Umbilical cord (tissue), 1 donor: ENCODE measurements at regions not wholly inside any gene's neighbourhood (a gene's known extent, or its start where the extent isn't known, plus 50 kb on each side); places are given as distances from the start of the nearest gene placed in this dataset.

ENCODE experiments used
- DNase-seq: peaks from one replicate; pipeline ENCODE4 v3.0.0-alpha.2; 2015; ENCODE audit warnings: low spot score

GRCh38 chr5:133712562-133712961 lies 100.2 kb upstream of the FSTL4 start:
- DNase-seq, result no peak

GRCh38 chr5:133709209-133709725 lies 96.9 kb upstream of the FSTL4 start:
- DNase-seq, result peak; percentile 2

- DNase-seq, result no peak
Observed at GRCh38 chr5:133708331-133708850, 96.0 kb upstream of the FSTL4 start.

GRCh38 chr5:133707629-133708028 lies 95.3 kb upstream of the FSTL4 start:
- no peak for DNase-seq

- DNase-seq, result no peak
Observed at GRCh38 chr5:133706506-133707430, 94.4 kb upstream of the FSTL4 start.

- no peak for DNase-seq
Observed at GRCh38 chr5:133705331-133705730, 93.0 kb upstream of the FSTL4 start.

- DNase-seq, result no peak
Observed at GRCh38 chr5:133704411-133704810, 92.1 kb upstream of the FSTL4 start.

- no peak for DNase-seq
Observed at GRCh38 chr5:133703935-133704334, 91.6 kb upstream of the FSTL4 start.

- DNase-seq, result no peak
Observed at GRCh38 chr5:133702791-133703770, 90.7 kb upstream of the FSTL4 start.

- DNase-seq, result no peak
Observed at GRCh38 chr5:133701871-133702270, 89.5 kb upstream of the FSTL4 start.

GRCh38 chr5:133700251-133700650 lies 87.9 kb upstream of the FSTL4 start:
- DNase-seq, result no peak

- DNase-seq, result no peak
Observed at GRCh38 chr5:133698646-133699526, 86.5 kb upstream of the FSTL4 start.

- DNase-seq, result no peak
Observed at GRCh38 chr5:133698259-133698554, 85.9 kb upstream of the FSTL4 start.

GRCh38 chr5:133697536-133698258 lies 85.4 kb upstream of the FSTL4 start:
- no peak for DNase-seq

- DNase-seq, result no peak
Observed at GRCh38 chr5:133696782-133697507, 84.6 kb upstream of the FSTL4 start.

- no peak for DNase-seq
Observed at GRCh38 chr5:133696006-133696584, 83.8 kb upstream of the FSTL4 start.

- DNase-seq, result no peak
Observed at GRCh38 chr5:133694181-133694831, 82.0 kb upstream of the FSTL4 start.

GRCh38 chr5:133691448-133691847 lies 79.1 kb upstream of the FSTL4 start:
- no peak for DNase-seq

- no peak for DNase-seq
Observed at GRCh38 chr5:133690746-133691145, 78.4 kb upstream of the FSTL4 start.
